ENCODE measurements at regions not wholly inside any gene's neighbourhood (a gene's known extent, or its start where the extent isn't known, plus 50 kb on each side); places are given as distances from the start of the nearest gene placed in this dataset.

GRCh38 chr7:136184719-136185118, 207.6 kb upstream of the MTPN start:
- intact Hi-C loops (cut with DNase I) = no loop called here
- H3K27me3 ChIP-seq (ENCODE audit: low read depth) = no peaks in the 10 kb centered on the region
- no peaks in the 10 kb centered on the region for H3K36me3 ChIP-seq
- no peak overlapping the region for H3K27ac ChIP-seq
- no peak for TF ChIP-seq CTCF (IDR thresholded peaks at IDR 0.05)
- ATAC-seq = no peak
- DNase-seq = no peak
- no peaks in the 10 kb centered on the region for H3K9me3 ChIP-seq
- no peaks in the 10 kb centered on the region for H3K4me1 ChIP-seq
- no peak overlapping the region for H3K4me3 ChIP-seq

DNA sequence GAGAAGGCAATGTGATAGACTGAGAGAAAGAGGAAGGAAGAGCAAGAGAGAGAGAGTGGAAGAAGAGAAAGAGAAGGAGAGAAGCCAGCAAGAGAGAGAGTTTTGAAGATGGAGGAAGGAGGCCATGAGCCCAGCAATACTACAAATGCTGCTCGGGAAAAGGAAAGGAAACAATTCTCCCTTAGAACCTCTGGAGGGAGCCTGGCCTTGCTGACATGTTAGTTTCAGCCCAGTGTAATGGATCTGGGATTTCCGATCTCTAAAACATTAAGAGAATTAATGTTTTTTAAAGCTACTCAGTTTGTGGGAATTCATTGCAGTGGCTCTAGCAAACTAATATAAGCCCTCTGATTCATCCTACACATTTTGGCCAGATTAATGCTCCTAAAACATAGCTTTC, 206.8 kb upstream of the MTPN start:
- no peak for DNase-seq

DNA sequence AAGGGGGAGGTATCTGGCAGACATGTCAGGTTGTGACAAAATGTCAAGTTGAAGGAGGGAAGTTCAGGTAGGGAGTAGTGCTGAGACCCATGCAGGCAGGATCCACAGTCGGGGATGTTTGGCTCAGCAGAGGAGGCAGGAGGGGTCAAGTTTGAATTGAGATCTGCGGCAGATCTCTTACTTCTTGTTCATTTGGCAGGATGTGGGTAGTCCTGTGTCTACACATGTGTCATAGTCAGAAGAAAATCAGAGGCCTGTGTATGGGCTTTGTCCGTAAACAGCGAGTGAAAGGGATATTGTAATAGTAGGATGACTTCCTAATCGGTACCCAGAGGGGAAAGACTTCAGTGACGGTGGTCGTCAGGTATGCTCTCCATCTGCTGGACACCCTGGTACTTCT, 203.8 kb upstream of the MTPN start:
- Histone ChIP-seq H3K27me3 (ENCODE audit: low read depth) (no peaks in the 10 kb centered on the region), H3K9me3 (no peaks in the 10 kb centered on the region), H3K4me3 (no peak overlapping the region), H3K4me1 (no peaks in the 10 kb centered on the region), H3K27ac (no peak overlapping the region), H3K36me3 (no peaks in the 10 kb centered on the region)
- ATAC-seq (no peak), DNase-seq (no peak)
- intact Hi-C loops (cut with DNase I) = no loop called here
- no peak for TF ChIP-seq CTCF (IDR thresholded peaks at IDR 0.05)

More for the DNA sequence above, 206.8 kb upstream of the MTPN start:
- ATAC-seq = no peak
- Histone ChIP-seq H3K4me3 (no peak overlapping the region), H3K9me3 (no peaks in the 10 kb centered on the region), H3K4me1 (no peaks in the 10 kb centered on the region), H3K27me3 (ENCODE audit: low read depth) (no peaks in the 10 kb centered on the region), H3K27ac (no peak overlapping the region), H3K36me3 (no peaks in the 10 kb centered on the region)
- intact Hi-C loops (cut with DNase I) = no loop called here
- TF ChIP-seq CTCF (IDR thresholded peaks at IDR 0.05) = no peak

GRCh38 chr7:136179851-136180721, 202.9 kb upstream of the MTPN start:
- H3K36me3 ChIP-seq = no peaks in the 10 kb centered on the region
- intact Hi-C loops (cut with DNase I) = no loop called here
- DNase-seq (no peak), ATAC-seq (no peak)
- no peaks in the 10 kb centered on the region for H3K9me3 ChIP-seq
- H3K27me3 ChIP-seq (ENCODE audit: low read depth) = no peaks in the 10 kb centered on the region
- H3K4me1 ChIP-seq = no peaks in the 10 kb centered on the region
- no peak overlapping the region for H3K4me3 ChIP-seq
- no peak overlapping the region for H3K27ac ChIP-seq
- TF ChIP-seq CTCF (IDR thresholded peaks at IDR 0.05) = no peak

DNA sequence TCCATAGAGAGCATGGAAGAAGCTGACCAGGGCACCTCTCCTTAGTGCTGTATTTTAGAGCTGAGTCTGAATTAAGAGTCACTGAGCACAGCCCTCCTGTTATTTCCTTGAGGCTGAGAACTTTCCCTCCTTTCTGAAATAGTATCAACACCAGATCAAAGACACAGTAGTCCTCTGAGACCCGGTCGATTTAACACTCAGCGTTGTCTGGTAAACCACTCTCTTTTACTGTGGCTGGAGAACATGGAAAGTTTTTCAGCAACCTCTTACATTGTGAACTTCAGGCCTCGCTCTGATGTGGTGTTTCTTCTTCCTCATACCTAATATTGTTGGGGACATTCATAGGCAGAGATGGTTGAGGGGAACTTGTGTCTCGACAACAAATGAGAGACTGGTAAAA, 202.0 kb upstream of the MTPN start:
- TF ChIP-seq CTCF (IDR thresholded peaks at IDR 0.05) = no peak
- no peaks in the 10 kb centered on the region for H3K27me3 ChIP-seq (ENCODE audit: low read depth)
- no peaks in the 10 kb centered on the region for H3K36me3 ChIP-seq
- H3K9me3 ChIP-seq = no peaks in the 10 kb centered on the region
- ATAC-seq = no peak
- no peak overlapping the region for H3K4me3 ChIP-seq
- DNase-seq = no peak
- no peaks in the 10 kb centered on the region for H3K4me1 ChIP-seq
- intact Hi-C loops (cut with DNase I) = no loop called here
- H3K27ac ChIP-seq = no peak overlapping the region
